ENCODE measurements at regions not wholly inside any gene's neighbourhood (a gene's known extent, or its start where the extent isn't known, plus 50 kb on each side); places are given as distances from the start of the nearest gene placed in this dataset.

DNA sequence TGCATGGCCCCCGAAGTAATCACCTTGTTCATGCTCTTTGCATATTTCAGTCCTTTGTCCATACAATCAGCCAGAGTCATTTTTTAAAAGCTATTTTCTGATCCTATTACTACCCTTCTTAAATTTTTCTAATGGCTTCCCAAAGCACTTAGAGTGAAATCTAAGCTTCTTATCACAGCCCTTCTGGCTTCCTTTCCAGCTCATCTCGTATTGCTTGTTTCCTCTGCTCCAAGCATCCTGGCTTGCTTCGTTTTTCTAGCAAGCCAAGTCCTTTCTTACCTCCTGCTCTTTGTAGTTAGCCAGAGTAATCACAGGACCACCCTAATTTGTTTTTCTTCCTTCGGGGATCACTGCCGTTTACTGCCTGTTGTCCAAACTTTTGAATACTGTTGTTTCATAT, 453.3 kb downstream of the KIF4B start:
- Histone ChIP-seq H4K8ac (ENCODE audit: extremely low read depth, insufficient read depth, low read length) (no peak overlapping the region), H2BK5ac (ENCODE audit: low read depth, low read length) (no peak overlapping the region), H2AFZ (ENCODE audit: low read length) (no peak overlapping the region), H2BK15ac (ENCODE audit: low read length) (no peak overlapping the region), H3K18ac (ENCODE audit: extremely low read depth, low read length) (no peak overlapping the region), H4K91ac (replicated peaks; ENCODE audit: insufficient read length, low read length) (no peak overlapping the region), H3K4me2 (ENCODE audit: insufficient read depth in 1 of 2, low read depth in 2 of 2, low read length in 2 of 2) (no peak overlapping the region), H3K9me3 (ENCODE audit: insufficient read depth in 2 of 2, low read depth in 1 of 2, low read length in 1 of 2) (no peaks in the 10 kb centered on the region), H4K5ac (ENCODE audit: insufficient read length, low read depth, low read length) (no peak overlapping the region), H2BK12ac (ENCODE audit: low read depth, low read length) (no peak overlapping the region), H3K79me2 (ENCODE audit: control insufficient read depth in 1 of 2, insufficient read depth in 2 of 2, low read length in 2 of 2) (no peaks in the 10 kb centered on the region), H3K4ac (replicated peaks; ENCODE audit: insufficient read length, low read depth, low read length) (no peak overlapping the region), H3K27me3 (replicated peaks in 1 of 4; ENCODE audit: control insufficient read depth in 3 of 4, extremely low read depth in 1 of 4, insufficient read depth in 3 of 4, low read length in 3 of 4) (no peaks in the 10 kb centered on the region), H2BK120ac (replicated peaks; ENCODE audit: low read depth, low read length) (no peak overlapping the region), H3K23me2 (ENCODE audit: low read depth, low read length) (no peaks in the 10 kb centered on the region), H3K36me3 (ENCODE audit: control insufficient read depth in 2 of 4, insufficient read depth in 4 of 4, low read length in 3 of 4) (no peaks in the 10 kb centered on the region), H4K20me1 (replicated peaks in 1 of 2; ENCODE audit: control insufficient read depth in 1 of 2, insufficient read depth in 2 of 2, low read length in 2 of 2) (no peaks in the 10 kb centered on the region), H2AK5ac (ENCODE audit: low read depth, low read length) (no peak overlapping the region), H3K4me1 (replicated peaks in 1 of 4; ENCODE audit: control insufficient read depth in 3 of 4, insufficient read depth in 4 of 4, low read length in 3 of 4) (no peaks in the 10 kb centered on the region), H3K79me1 (ENCODE audit: low read depth, low read length) (no peaks in the 10 kb centered on the region), H3K27ac (ENCODE audit: low read depth, low read length) (no peak overlapping the region), H2BK20ac (ENCODE audit: low read length) (no peak overlapping the region), H3K14ac (ENCODE audit: insufficient read length) (no peak overlapping the region), H3K23ac (ENCODE audit: insufficient read length) (no peak overlapping the region), H3K4me3 (ENCODE audit: extremely low read depth in 1 of 4, insufficient read depth in 2 of 4, low read depth in 3 of 4, low read length in 4 of 4) (no peak overlapping the region), H3K56ac (replicated peaks; ENCODE audit: insufficient read length, low read depth, low read length) (no peak overlapping the region), H3K9ac (replicated peaks in 1 of 4; ENCODE audit: extremely low read depth in 1 of 4, low read depth in 3 of 4, low read length in 3 of 4) (no peak overlapping the region)
- CTCF ChIA-PET (ENCODE audit: partially characterized antibody) = interaction anchor here (0.8 to 1.2 kb wide), 4 partner anchors 14 to 128 kb away, joined by 3 to 4 read pairs (median 3); no protein-coding TSS in a partner anchor
- TF ChIP-seq KDM5A (IDR thresholded peaks at IDR 0.05; ENCODE audit: low read length) = no peak
- DNase-seq (ENCODE audit: low read depth in 1 of 2, low spot score in 2 of 2) (no peak), FAIRE-seq (no peak)
- POLR2A ChIA-PET (ENCODE audit: partially characterized antibody) = no interaction called here
- WGBS, 2 experiments (ENCODE audit: extremely low coverage in 1 of 2, insufficient coverage in 1 of 2, insufficient read length in 1 of 2, insufficient replicate concordance in 2 of 2, low coverage in 1 of 2, low lambda C conversion rate in 2 of 2, missing lambda C conversion rate in 1 of 2) = 87% methylated on average over 5 of the region's 5 CpGs; no CpG with 5 or more reads in 1 of the 2 experiments

Data from H1 (cell line).